Stimulated activated naive CD8-positive, alpha-beta T cell treated with anti-CD3 and anti-CD28 coated beads, Interleukin-15, amount 100 ng/mL, for 72 hours (primary cell): ENCODE measurements at regions not wholly inside any gene's neighbourhood (a gene's known extent, or its start where the extent isn't known, plus 50 kb on each side); places are given as distances from the start of the nearest gene placed in this dataset.
A peak's percentile ranks its signal among the peaks of the same experiment; 100 is the strongest.

ENCODE experiments used
- ATAC-seq: fragments of 150-1000 bp; cut with Tn5 transposase; 2 replicates; pipeline ENCODE4 v1.10.0; 2021; ENCODE audit warnings: mild to moderate bottlenecking, moderate library complexity
- DNase-seq, 2 donors: peaks; one replicate each; pipeline ENCODE4 v3.0.0; 2021 to 2022
- H3K27ac Mint-ChIP-seq, 2 donors: one replicate each; pipeline ENCODE4 v1.8.0; 2022; ENCODE audit warnings: mild to moderate bottlenecking in 2 of 2, mixed read lengths in 2 of 2, moderate library complexity in 2 of 2
- H3K27me3 Mint-ChIP-seq: one replicate; pipeline ENCODE4 v1.8.0; 2022; ENCODE audit warnings: mixed read lengths
- H3K4me1 Mint-ChIP-seq: one replicate; pipeline ENCODE4 v1.8.0; 2022; ENCODE audit warnings: mild to moderate bottlenecking, mixed read lengths
- H3K4me3 Mint-ChIP-seq, 2 donors: one replicate each; pipeline ENCODE4 v1.8.0; 2022; ENCODE audit warnings: mild to moderate bottlenecking in 2 of 2, mixed read lengths in 2 of 2, moderate library complexity in 1 of 2
- H3K9me3 Mint-ChIP-seq, 2 donors: one replicate each; pipeline ENCODE4 v1.8.0; 2022; ENCODE audit warnings: mixed read lengths in 2 of 2

GRCh38 chr14:101070540-101071492 lies 167.3 kb upstream of the RTL1 start:
- peaks cover 6% of the 10 kb centered on the region for H3K4me1 Mint-ChIP-seq

GRCh38 chr14:101071493-101071906 lies 168.0 kb upstream of the RTL1 start:
- H3K27me3 Mint-ChIP-seq = peaks cover 47% of the 10 kb centered on the region
- peak overlapping the region in 1 of 2 donors; percentile 46 for H3K27ac Mint-ChIP-seq
- no peak overlapping the region for H3K4me3 Mint-ChIP-seq
- DNase-seq (no peak), ATAC-seq (no peak)
- peaks cover 6% of the 10 kb centered on the region for H3K4me1 Mint-ChIP-seq
- H3K9me3 Mint-ChIP-seq = no peaks in the 10 kb centered on the region

More at GRCh38 chr14:101070540-101071492, 167.3 kb upstream of the RTL1 start:
- ATAC-seq = no peak
- no peaks in the 10 kb centered on the region for H3K9me3 Mint-ChIP-seq
- H3K27ac Mint-ChIP-seq = no peak overlapping the region
- no peak overlapping the region for H3K4me3 Mint-ChIP-seq
- peaks cover 40% of the 10 kb centered on the region for H3K27me3 Mint-ChIP-seq
- DNase-seq = no peak

- H3K9me3 Mint-ChIP-seq = no peaks in the 10 kb centered on the region
- ATAC-seq (no peak), DNase-seq (no peak)
- H3K4me3 Mint-ChIP-seq = no peak overlapping the region
- H3K27ac Mint-ChIP-seq = no peak overlapping the region
- H3K4me1 Mint-ChIP-seq = peaks cover 11% of the 10 kb centered on the region
- peaks cover 48% of the 10 kb centered on the region for H3K27me3 Mint-ChIP-seq
Observed at GRCh38 chr14:101072070-101072469, 168.5 kb upstream of the RTL1 start.

GRCh38 chr14:101072531-101072930 lies 169.0 kb upstream of the RTL1 start:
- no peak overlapping the region for H3K27ac Mint-ChIP-seq
- no peak overlapping the region for H3K4me3 Mint-ChIP-seq
- no peaks in the 10 kb centered on the region for H3K9me3 Mint-ChIP-seq
- DNase-seq (peak in 1 of 2 donors; percentile 4), ATAC-seq (no peak)
- H3K4me1 Mint-ChIP-seq = peaks cover 16% of the 10 kb centered on the region
- H3K27me3 Mint-ChIP-seq = peaks cover 48% of the 10 kb centered on the region

DNA sequence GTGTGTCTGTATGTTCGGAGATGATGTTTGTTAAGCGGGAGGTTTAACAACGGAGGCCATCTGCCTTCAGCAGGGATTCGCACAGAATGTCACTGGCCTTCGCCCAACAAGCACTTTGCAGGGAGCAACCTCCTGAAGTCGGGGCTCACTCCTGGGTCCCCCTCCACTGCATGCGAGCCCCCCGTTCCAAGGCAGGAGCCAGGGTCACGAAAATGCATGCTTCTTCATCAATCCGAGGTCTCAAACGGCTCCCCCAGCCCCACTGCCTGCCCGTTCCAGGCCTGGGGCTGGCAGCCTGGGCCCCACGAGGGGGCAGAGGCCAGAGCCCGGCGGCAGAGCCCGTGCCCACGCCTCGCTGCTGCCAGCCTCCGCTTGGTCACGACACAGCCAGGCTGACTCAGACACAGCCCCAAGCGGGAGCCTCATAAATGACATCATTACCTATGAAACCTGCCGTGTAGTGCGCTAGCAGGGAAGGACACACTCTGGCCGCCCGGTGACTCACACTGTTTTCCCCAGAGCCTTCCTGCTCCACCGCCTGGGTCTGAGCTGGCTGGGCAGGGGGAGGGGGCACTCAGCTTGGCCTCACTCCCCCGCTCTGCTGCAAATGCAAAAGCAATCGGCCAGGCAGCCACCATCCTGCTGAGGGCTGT lies 169.5 kb upstream of the RTL1 start:
- peaks cover 52% of the 10 kb centered on the region for H3K27me3 Mint-ChIP-seq
- DNase-seq = peak in 1 of 2 donors; percentile 4
- peaks cover 19% of the 10 kb centered on the region for H3K4me1 Mint-ChIP-seq
- no peak overlapping the region for H3K4me3 Mint-ChIP-seq
- H3K9me3 Mint-ChIP-seq = no peaks in the 10 kb centered on the region
- peak; percentile 13 for ATAC-seq
- no peak overlapping the region for H3K27ac Mint-ChIP-seq

DNA sequence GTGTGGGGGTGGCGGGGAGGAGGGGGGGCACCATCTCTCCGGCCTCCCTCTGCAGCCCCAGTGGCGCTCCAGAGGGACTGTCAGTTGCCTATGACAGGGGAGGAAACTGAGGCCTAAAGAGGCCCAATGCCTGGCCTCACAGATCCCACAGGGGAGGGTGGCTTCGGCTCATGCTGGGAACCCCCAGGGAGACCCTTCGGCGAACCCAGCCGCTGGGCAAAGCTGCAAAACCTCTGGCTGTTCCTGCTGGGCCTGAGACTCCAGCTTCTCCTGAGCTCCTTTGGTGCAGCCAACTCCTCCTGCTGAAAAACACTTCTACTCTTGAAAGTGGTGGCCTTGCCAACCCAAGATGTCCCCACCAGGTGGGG lies 170.1 kb upstream of the RTL1 start:
- Mint-ChIP-seq H3K27ac (no peak overlapping the region), H3K4me1 (peaks cover 19% of the 10 kb centered on the region), H3K27me3 (peaks cover 55% of the 10 kb centered on the region), H3K9me3 (no peaks in the 10 kb centered on the region), H3K4me3 (no peak overlapping the region)
- DNase-seq (no peak), ATAC-seq (no peak)

DNA sequence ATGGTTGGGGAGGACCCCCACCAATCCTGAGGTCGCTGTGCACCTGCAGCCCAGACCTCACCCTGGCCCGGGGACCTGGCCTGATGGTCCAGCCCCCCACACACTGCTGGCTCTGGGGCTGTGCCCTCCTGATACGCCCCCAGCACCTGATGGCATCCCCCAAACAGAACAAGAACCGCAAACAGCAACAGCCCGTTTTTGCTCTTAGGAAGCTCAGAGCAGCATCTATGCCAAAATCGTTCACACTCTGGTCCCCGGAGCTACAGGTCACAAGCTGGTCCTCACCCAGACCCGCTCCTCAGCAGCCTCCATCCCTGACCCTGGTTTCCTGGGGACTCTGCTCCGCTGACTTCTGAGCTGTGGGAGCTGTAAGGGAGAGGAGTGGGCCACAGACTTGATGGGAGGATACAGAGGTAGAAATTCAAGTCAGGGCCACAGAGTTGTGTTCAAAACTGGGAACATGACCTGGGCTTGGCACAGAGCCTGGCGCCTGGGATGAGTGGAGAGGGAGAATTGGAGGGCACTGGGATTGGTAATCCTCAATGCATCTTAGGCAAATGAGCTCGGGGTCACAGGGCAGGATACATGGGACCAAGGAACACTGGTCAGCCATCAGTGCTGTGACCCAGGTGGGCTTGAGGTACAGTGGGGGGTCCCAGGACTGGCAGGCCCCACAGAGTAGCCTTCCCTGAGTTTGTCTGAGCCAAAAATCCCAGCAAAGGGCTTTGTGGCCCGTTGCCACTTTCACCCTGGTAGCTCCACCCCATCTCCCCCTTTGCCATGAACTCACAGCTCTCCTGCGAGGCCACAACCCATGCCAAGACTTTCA lies 170.9 kb upstream of the RTL1 start:
- H3K4me3 Mint-ChIP-seq = no peak overlapping the region
- no peak for DNase-seq

DNA sequence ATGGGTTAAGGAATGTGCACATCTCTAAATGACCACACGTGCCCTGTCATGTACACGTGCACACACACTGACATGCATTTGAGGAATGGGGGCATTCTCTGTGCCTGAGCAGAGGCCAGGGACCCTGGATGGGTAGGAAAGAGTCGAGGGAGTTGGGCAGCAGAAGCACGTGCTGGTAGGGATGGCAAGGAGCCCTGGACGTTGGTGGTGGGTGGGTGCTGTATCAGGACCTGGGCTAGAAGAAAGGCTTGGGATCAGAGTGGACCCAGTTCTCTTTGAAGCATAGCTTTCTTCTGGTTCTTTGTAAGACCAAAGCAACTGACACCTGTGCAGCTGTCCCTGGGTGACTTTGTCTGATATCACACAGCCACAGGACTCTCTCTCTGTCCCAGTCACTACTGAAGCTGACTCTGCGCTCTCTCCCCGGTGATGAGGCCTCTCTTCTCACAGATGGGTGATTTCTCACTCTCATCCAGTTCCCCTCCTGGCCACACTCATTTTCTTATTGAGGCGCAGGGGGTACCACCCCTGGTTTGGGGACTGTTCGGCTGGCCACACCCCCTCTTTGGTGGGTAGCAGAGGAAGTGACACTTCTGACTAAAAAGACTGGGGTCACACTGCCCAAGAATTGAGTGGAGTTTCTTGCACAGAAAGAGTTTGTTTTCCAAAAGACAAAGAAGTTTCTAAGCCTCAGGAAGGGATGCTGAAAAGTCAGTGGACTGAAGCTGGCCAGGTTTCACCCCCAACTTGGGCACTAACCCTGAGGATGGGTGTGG lies 171.7 kb upstream of the RTL1 start:
- H3K27me3 Mint-ChIP-seq = peaks cover 63% of the 10 kb centered on the region
- H3K9me3 Mint-ChIP-seq = no peaks in the 10 kb centered on the region
- peak overlapping the region in 1 of 2 donors; percentile 54 for H3K27ac Mint-ChIP-seq
- ATAC-seq = peak; percentile 27
- no peak overlapping the region for H3K4me3 Mint-ChIP-seq
- H3K4me1 Mint-ChIP-seq = peaks cover 19% of the 10 kb centered on the region
- peak in 1 of 2 donors; percentile 7 for DNase-seq

More for the DNA sequence above, 170.9 kb upstream of the RTL1 start:
- ATAC-seq = no peak
- Mint-ChIP-seq H3K4me1 (peaks cover 19% of the 10 kb centered on the region), H3K27ac (no peak overlapping the region), H3K9me3 (no peaks in the 10 kb centered on the region), H3K27me3 (peaks cover 55% of the 10 kb centered on the region)

GRCh38 chr14:101075801-101076413 lies 172.4 kb upstream of the RTL1 start:
- peak in 1 of 2 donors; percentile 6 for DNase-seq
- Mint-ChIP-seq H3K4me3 (no peak overlapping the region), H3K27ac (no peak overlapping the region), H3K9me3 (no peaks in the 10 kb centered on the region), H3K4me1 (peaks cover 19% of the 10 kb centered on the region), H3K27me3 (peaks cover 69% of the 10 kb centered on the region)
- ATAC-seq = no peak

GRCh38 chr14:101076451-101077198 lies 173.1 kb upstream of the RTL1 start:
- peaks cover 74% of the 10 kb centered on the region for H3K27me3 Mint-ChIP-seq
- no peak overlapping the region for H3K27ac Mint-ChIP-seq
- H3K4me3 Mint-ChIP-seq = no peak overlapping the region
- DNase-seq = no peak
- ATAC-seq = no peak
- peaks cover 19% of the 10 kb centered on the region for H3K4me1 Mint-ChIP-seq
- no peaks in the 10 kb centered on the region for H3K9me3 Mint-ChIP-seq

DNA sequence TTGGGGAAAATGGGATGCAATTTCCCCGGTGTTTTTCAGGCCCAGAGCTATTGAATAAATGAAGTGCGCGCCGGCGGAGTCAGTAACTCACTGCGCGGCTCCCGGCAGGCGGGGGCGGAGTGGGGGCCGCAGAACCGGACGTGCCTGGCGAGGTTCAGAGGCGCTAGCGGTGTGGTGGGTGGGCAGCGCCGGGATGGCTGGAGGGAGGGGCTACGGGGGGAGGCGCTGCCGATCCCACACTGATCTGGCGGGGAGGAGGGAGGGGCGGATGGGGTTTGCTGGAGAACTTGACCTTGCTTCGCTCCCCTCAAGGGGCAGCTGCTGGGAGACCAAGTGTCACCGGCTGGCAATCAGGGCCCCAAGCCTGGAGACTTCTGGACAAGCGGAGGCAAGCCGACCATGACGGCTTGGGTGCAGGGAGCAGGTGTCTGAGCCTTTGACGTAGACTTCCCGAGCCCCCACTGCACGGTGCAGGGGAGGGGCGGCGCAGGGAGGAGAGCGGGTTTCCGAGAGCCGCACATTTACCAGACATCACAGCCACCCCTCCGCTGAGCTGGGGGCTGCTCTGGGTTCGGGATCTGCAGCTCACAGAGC lies 174.1 kb upstream of the RTL1 start:
- Mint-ChIP-seq H3K27ac (no peak overlapping the region), H3K4me3 (peak overlapping the region in 1 of 2 donors; percentile 5), H3K4me1 (peaks cover 19% of the 10 kb centered on the region), H3K9me3 (no peaks in the 10 kb centered on the region), H3K27me3 (peaks cover 74% of the 10 kb centered on the region)
- DNase-seq (no peak), ATAC-seq (peak; percentile 53)

GRCh38 chr14:101078170-101078891 lies 174.8 kb upstream of the RTL1 start:
- H3K4me3 Mint-ChIP-seq = no peak overlapping the region
- no peaks in the 10 kb centered on the region for H3K9me3 Mint-ChIP-seq
- DNase-seq (no peak), ATAC-seq (no peak)
- peaks cover 19% of the 10 kb centered on the region for H3K4me1 Mint-ChIP-seq
- H3K27me3 Mint-ChIP-seq = peaks cover 74% of the 10 kb centered on the region
- H3K27ac Mint-ChIP-seq = peak overlapping the region in 1 of 2 donors; percentile 8

DNA sequence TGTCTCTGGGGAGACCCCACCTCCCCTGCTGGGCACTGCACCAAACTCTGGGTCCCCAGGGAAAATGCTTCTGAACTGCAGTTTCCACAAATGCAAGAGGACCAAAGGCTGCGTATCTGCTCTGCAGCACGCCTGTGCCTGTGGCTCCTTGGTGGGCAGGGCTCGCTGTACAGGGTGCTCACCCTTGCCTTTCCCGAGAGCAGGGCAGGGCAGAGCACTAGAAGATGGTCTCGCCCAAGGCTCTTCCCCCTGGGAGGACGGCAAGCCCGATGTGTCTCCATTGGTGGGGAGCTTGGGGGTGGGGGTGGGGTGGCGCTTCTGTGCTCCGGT lies 175.3 kb upstream of the RTL1 start:
- ATAC-seq (no peak), DNase-seq (no peak)
- Mint-ChIP-seq H3K4me3 (no peak overlapping the region), H3K27me3 (peaks cover 74% of the 10 kb centered on the region), H3K27ac (no peak overlapping the region), H3K9me3 (no peaks in the 10 kb centered on the region), H3K4me1 (peaks cover 19% of the 10 kb centered on the region)
